GM10266 (cell line): ENCODE measurements at regions not wholly inside any gene's neighbourhood (a gene's known extent, or its start where the extent isn't known, plus 50 kb on each side); places are given as distances from the start of the nearest gene placed in this dataset.

Source experiments
- DNase-seq: peaks from one replicate; pipeline ENCODE4 v3.0.0; 2012; ENCODE audit errors: extremely low spot score
- CTCF ChIP-seq: IDR thresholded peaks from 2 replicates; pipeline ENCODE4 v1.5.1; 2012; ENCODE audit warnings: mild to moderate bottlenecking, low read depth; ENCODE audit not compliant: control insufficient read depth, insufficient read depth; ENCODE audit errors: missing control alignments

DNA sequence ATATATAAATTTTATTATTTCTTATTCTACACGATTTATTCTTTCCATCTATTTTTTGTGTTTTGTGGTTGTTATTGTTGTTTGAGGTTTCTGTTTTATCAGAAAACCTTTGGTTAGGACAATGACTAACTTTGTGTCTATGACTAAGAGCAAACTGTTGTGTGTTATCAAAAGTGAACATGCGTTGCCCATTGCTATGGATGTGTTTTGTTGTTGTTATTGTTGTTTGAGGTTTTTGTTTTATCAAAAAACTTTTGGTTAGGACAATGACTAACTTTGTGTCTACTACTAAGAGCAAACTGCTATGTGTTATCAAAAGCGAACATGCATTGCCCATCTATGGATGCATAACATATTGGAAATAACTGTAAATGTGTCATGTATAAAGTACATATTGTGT lies 692.3 kb downstream of the SLITRK1 start:
- no peak for DNase-seq
- TF ChIP-seq CTCF: no peak

DNA sequence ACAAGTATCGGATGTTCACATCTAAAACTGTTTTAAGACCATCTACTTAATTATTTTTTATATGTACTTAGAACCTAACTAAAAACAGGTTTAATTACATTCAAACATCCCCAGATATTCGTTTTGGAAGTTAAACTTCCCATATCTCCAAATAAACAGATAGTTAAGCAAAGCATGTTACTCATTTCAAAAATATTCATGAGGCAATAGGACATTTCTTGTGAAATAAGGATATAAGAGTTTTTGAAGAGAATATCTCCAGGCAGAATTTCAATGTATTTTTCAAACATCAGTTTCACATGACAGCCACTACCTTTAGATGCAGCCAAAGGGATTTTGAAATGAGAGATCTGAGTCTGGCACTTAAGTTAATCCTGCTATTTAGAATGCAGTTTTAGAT lies 697.5 kb downstream of the SLITRK1 start:
- DNase-seq: no peak
- TF ChIP-seq CTCF: no peak

DNA sequence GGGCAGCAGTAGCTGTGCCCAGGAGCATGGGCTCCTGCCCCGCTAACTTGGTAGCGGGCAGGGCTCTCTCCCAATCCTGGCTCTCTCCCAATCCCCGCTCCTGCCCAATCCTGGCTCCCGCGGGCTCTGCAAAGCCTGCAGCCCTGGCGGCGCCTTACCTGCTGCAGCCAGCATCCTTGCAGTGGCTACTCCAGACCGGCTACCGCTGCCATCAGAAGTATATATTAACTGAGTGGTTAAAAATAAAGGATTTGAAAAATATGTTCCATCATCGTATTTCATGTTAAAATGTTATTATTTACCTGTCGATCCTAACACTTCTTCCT lies 698.2 kb downstream of the SLITRK1 start:
- no peak for DNase-seq
- no peak for TF ChIP-seq CTCF

DNA sequence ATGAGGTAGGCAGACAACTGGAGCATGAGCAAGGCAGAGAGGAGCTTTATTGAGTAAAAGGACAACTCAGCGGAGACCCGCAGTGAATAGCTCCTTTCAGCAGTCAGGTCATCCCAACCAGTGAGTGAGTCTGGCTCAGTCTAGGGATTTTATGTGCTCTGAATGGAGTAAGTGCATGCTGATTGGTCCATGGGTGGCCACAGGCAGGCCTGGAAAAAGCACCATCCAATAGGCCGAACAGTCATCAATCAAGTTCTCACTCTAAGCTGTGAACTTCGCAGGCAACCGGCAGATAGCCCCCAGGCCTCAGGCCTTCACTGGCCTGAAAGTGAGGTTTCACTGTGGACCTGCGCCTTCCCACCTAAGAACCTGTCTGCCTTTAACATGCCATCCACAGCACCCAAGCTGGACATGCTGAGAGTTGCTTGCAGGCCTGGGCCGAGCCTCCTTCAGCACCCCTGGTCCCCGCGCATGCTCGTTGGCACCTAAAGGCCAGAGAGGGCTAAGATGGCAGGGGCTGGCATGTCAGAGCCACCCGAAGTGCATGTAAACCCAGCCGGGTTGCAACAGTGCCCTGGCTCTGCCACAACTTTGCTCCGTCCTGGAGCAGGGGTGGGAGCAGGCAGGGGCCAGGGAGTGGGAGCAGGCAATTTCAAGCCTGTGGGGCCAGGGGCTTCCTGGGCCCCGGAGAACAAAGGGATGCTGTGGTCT lies 698.7 kb downstream of the SLITRK1 start:
- no peak for TF ChIP-seq CTCF
- no peak for DNase-seq

GRCh38 chr13:83182845-83183244 lies 699.4 kb downstream of the SLITRK1 start:
- no peak for TF ChIP-seq CTCF

GRCh38 chr13:83178008-83178407 lies 704.3 kb downstream of the SLITRK1 start:
- no peak for TF ChIP-seq CTCF
- no peak for DNase-seq

More at GRCh38 chr13:83182845-83183244, 699.4 kb downstream of the SLITRK1 start:
- DNase-seq: no peak

DNA sequence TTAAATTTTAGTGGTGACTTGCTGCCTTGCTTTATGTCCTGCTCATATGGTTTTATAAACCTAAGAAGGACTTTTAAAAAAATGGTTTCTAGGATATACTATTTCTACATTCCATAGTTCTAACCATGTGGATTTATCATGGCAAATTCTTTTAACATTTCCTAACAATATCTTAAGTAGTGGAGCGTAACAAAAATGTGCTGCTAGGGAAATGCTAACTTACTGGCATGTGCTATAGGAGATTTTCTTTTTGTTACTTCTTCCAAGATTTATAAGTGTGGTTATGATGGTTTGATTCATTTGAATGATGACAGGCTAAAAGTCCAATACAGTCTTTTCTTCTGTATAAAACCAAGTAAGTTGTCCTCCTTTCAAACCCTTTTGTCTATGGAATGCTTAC lies 713.7 kb downstream of the SLITRK1 start:
- TF ChIP-seq CTCF: no peak

More for the DNA sequence above, 713.7 kb downstream of the SLITRK1 start:
- no peak for DNase-seq
